SIG-M5 (cell line): ENCODE measurements at regions not wholly inside any gene's neighbourhood (a gene's known extent, or its start where the extent isn't known, plus 50 kb on each side); places are given as distances from the start of the nearest gene placed in this dataset.

Experiments
- DNase-seq: peaks from one replicate; lab custom pipeline; 2025; lab: John Stamatoyannopoulos, UW

- no peak for DNase-seq
Measured at GRCh38 chr21:28233536-28234220, 759.0 kb downstream of the LTN1 start.

GRCh38 chr21:28230559-28230958 is 762.1 kb downstream of the LTN1 start:
- DNase-seq = no peak

- no peak for DNase-seq
Measured at GRCh38 chr21:28229814-28230213, 762.9 kb downstream of the LTN1 start.

- DNase-seq = no peak
Measured at GRCh38 chr21:28228636-28228995, 764.1 kb downstream of the LTN1 start.

GRCh38 chr21:28227881-28228635 is 764.6 kb downstream of the LTN1 start:
- no peak for DNase-seq

- DNase-seq = no peak
Measured at GRCh38 chr21:28226563-28226962, 766.1 kb downstream of the LTN1 start.

- DNase-seq = no peak
Measured at GRCh38 chr21:28224191-28224726, 768.4 kb downstream of the LTN1 start.

- DNase-seq = no peak
Measured at GRCh38 chr21:28221984-28222383, 770.7 kb downstream of the LTN1 start.

GRCh38 chr21:28220680-28221079 is 772.0 kb downstream of the LTN1 start:
- no peak for DNase-seq

GRCh38 chr21:28216976-28217523 is 775.6 kb downstream of the LTN1 start:
- DNase-seq = no peak

GRCh38 chr21:28215214-28215954 is 777.3 kb downstream of the LTN1 start:
- no peak for DNase-seq

GRCh38 chr21:28214786-28215185 is 777.9 kb downstream of the LTN1 start:
- DNase-seq = no peak

- DNase-seq = no peak
Measured at GRCh38 chr21:28213261-28213660, 779.4 kb downstream of the LTN1 start.

- DNase-seq = no peak
Measured at GRCh38 chr21:28212061-28212460, 780.6 kb downstream of the LTN1 start.

GRCh38 chr21:28207436-28208173 is 785.1 kb downstream of the LTN1 start:
- no peak for DNase-seq

GRCh38 chr21:28200726-28201125 is 792.0 kb downstream of the LTN1 start:
- no peak for DNase-seq

- DNase-seq = no peak
Measured at GRCh38 chr21:28196981-28197380, 795.7 kb downstream of the LTN1 start.

GRCh38 chr21:28193189-28193588 is 799.5 kb downstream of the LTN1 start:
- no peak for DNase-seq

- no peak for DNase-seq
Measured at GRCh38 chr21:28186604-28187003, 806.1 kb downstream of the LTN1 start.

- no peak for DNase-seq
Measured at GRCh38 chr21:28181730-28182129, 810.9 kb downstream of the LTN1 start.

GRCh38 chr21:28179136-28179535 is 813.5 kb downstream of the LTN1 start:
- no peak for DNase-seq

- no peak for DNase-seq
Measured at GRCh38 chr21:28177124-28177523, 815.6 kb downstream of the LTN1 start.
